KOPT-K1 (cell line): ENCODE measurements at regions not wholly inside any gene's neighbourhood (a gene's known extent, or its start where the extent isn't known, plus 50 kb on each side); places are given as distances from the start of the nearest gene placed in this dataset.
"Not testable (repeated sequence)": the region's sequence is repeated elsewhere in the genome, so short reads cannot be mapped to it uniquely, and the experiment has no call there.

ENCODE experiments used
- H3K27ac ChIP-seq: fragments of 200-600 bp; sonication (generic); 2 replicates; pipeline ENCODE4 v1.5.1; 2016; ENCODE audit warnings: antibody characterized with exemption, mild to moderate bottlenecking, low read depth, low read length; ENCODE audit not compliant: poor library complexity, severe bottlenecking
- H3K36me3 ChIP-seq: fragments of 200-600 bp; sonication (generic); 2 replicates; pipeline ENCODE4 v1.5.1; 2017; ENCODE audit warnings: antibody characterized with exemption, mild to moderate bottlenecking, low read length, moderate library complexity; ENCODE audit not compliant: insufficient read depth
- H3K9me3 ChIP-seq: fragments of 200-600 bp; sonication (generic); 2 replicates; pipeline ENCODE4 v1.5.1; 2017; ENCODE audit warnings: antibody characterized with exemption, low read length, mild to moderate bottlenecking; ENCODE audit not compliant: insufficient read depth, poor library complexity, severe bottlenecking

- Histone ChIP-seq H3K9me3 (no peaks in the 10 kb centered on the region), H3K36me3 (no peaks in the 10 kb centered on the region), H3K27ac (no peak overlapping the region)
These were observed 99.9 kb downstream of the NRN1 start for GRCh38 chr6:5906842-5907241.

DNA sequence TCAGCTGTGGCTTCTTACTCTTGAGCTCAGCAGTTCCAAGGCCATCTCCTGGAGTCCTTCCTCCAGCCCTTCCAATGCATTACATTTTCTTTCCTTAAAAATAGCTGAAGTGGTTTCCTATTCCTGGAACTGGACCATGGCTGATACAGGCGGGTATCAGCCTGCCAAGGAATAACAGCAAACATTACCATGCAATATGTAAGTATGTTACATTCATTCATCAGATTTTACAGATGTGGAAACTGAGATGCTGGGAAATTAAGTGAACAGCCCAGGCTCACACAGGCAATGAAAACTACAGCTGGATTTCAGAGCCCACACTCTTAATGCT lies 100.4 kb downstream of the NRN1 start:
- Histone ChIP-seq H3K36me3 (no peaks in the 10 kb centered on the region), H3K9me3 (no peaks in the 10 kb centered on the region), H3K27ac (no peak overlapping the region)

GRCh38 chr6:5905431-5906339 lies 101.0 kb downstream of the NRN1 start:
- Histone ChIP-seq H3K36me3 (no peaks in the 10 kb centered on the region), H3K9me3 (no peaks in the 10 kb centered on the region), H3K27ac (no peak overlapping the region)

DNA sequence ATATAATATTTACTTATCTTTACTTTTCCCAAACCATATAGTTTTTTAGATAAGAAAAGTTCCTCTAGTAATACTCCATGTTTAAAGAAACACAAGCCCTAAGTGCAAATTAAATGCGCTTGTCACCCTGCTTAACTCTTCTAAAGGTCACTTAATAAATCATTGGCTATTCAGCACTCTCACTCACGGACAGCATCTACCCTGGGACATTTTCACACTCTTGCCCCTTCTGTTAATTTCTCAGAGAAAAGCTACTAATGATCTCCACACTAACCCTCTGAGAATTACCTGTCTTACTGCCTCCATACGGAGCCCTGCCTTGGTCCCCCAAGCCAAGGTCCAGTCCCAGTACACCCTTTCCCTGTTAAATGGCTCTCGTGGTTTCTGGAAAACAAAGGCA lies 102.2 kb downstream of the NRN1 start:
- Histone ChIP-seq H3K36me3 (no peaks in the 10 kb centered on the region), H3K9me3 (no peaks in the 10 kb centered on the region), H3K27ac (no peak overlapping the region)

GRCh38 chr6:5899216-5900045 lies 107.3 kb downstream of the NRN1 start:
- Histone ChIP-seq H3K9me3 (no peaks in the 10 kb centered on the region), H3K36me3 (no peaks in the 10 kb centered on the region), H3K27ac (peak overlapping the region; percentile 11)

GRCh38 chr6:5898563-5898962 lies 108.2 kb downstream of the NRN1 start:
- H3K27ac ChIP-seq: no peak overlapping the region
- no peaks in the 10 kb centered on the region for H3K9me3 ChIP-seq
- no peaks in the 10 kb centered on the region for H3K36me3 ChIP-seq

- Histone ChIP-seq H3K9me3 (no peaks in the 10 kb centered on the region), H3K36me3 (no peaks in the 10 kb centered on the region), H3K27ac (no peak overlapping the region)
These were observed 108.6 kb downstream of the NRN1 start for GRCh38 chr6:5898102-5898501.

GRCh38 chr6:5896476-5897200 lies 110.1 kb downstream of the NRN1 start:
- Histone ChIP-seq H3K27ac (no peak overlapping the region), H3K36me3 (no peaks in the 10 kb centered on the region), H3K9me3 (no peaks in the 10 kb centered on the region)

DNA sequence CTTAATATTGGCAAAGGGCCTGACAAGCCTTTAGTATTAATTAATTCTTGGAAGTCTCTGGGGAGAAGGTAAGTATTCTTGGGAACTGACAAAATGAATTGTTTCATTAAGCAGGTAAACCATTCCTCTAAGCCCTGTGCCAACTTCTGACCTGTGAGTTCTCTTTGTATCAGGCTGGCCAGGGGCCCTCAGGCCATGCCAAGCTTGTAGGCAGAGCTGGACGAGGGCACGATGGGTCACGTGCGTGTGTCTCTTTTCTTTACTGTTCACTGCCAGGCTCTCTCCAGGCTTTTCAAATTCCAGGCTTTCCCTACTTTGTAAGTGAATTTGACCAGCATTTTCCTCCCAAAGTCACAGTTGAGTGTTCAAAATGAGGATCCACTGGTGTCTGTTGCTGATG lies 112.4 kb downstream of the NRN1 start:
- Histone ChIP-seq H3K27ac (no peak overlapping the region), H3K36me3 (no peaks in the 10 kb centered on the region), H3K9me3 (no peaks in the 10 kb centered on the region)

DNA sequence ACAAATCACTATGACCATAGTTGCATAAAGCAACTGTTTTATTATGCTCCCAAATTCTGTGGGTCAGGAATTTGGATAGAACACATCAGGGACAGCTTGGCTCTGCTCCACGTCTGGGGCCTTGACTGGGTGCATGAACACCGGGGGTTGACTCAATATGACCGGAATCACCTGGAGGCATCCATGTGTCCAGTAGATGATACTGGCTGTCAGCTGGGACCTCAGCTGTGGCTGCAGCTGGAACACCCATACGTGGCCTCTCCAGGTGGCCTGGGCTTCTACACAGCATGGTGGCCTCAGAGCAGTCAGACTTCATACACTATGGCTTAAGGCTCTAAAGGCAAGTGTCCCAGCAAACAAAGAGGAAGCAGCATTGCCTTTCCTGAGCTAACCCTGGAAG lies 113.4 kb downstream of the NRN1 start:
- peak overlapping the region; percentile 71 for H3K27ac ChIP-seq
- H3K9me3 ChIP-seq: no peaks in the 10 kb centered on the region
- no peaks in the 10 kb centered on the region for H3K36me3 ChIP-seq

DNA sequence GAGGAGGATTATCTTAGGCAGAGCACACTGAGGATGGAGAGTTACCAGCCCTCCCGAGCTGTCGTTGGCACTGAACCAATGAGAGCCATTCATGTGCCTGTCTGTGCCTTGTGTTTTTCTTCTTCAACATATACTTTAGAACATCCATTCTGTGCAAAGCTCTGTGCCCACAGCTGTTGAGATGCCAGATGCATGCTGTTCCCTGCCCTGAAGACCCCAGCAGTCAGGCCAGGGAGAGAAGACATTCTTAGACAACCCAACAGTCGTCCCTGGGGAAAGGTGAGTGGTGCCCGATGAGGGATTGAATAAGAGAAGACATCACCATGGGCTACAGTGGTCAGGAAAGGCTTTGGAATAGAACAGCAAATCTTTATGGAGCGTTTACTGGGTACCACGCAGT lies 114.1 kb downstream of the NRN1 start:
- Histone ChIP-seq H3K9me3 (no peaks in the 10 kb centered on the region), H3K27ac (peak overlapping the region; percentile 71), H3K36me3 (no peaks in the 10 kb centered on the region)

GRCh38 chr6:5878792-5879191 lies 127.9 kb downstream of the NRN1 start:
- no peaks in the 10 kb centered on the region for H3K9me3 ChIP-seq
- no peak overlapping the region for H3K27ac ChIP-seq

DNA sequence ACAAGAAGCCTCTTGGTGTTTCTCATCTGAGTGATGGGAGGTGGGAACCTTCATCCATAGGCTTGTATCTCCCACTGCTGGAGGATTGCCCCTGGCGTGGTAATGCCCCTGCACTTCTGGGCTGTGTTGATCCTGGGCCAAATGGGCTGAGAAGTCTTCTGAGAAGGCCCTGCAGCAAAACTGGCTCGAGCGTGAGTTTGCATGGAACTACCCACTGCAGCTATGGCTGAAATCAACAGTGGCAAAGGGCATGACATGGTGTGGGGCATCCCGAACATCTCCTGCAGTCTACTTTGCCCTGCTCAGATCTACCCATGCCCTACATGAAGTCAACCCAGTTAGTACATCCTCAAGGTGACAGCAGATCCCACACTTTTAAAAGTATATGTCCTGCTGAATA lies 130.6 kb downstream of the NRN1 start:
- Histone ChIP-seq H3K9me3 (peaks cover 17% of the 10 kb centered on the region), H3K27ac (no peak overlapping the region), H3K36me3 (no peaks in the 10 kb centered on the region)

More at GRCh38 chr6:5878792-5879191, 127.9 kb downstream of the NRN1 start:
- H3K36me3 ChIP-seq: no peaks in the 10 kb centered on the region

DNA sequence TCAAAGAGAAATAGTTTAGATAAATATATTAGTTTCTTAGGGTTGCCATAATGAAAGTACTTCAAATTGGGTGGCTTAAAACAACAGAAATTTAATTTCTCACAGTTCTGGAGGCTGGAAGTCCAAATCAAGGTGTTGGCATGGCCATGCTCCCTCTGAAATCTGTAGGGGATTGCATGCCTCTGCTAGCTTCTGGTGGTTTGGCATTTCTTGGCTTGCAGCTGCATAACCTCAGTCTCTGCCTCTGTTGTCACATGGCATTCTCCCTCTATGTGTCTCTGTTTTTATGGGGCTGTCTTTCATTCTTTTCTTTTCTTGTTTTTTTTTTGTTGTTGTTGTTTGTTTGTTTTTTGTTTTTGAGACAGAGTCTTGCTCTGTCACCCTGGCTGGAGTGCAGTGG lies 132.7 kb downstream of the NRN1 start:
- Histone ChIP-seq H3K9me3 (peaks cover 31% of the 10 kb centered on the region), H3K27ac (peak overlapping the region; percentile 47)
- not testable (repeated sequence) for H3K36me3 ChIP-seq

DNA sequence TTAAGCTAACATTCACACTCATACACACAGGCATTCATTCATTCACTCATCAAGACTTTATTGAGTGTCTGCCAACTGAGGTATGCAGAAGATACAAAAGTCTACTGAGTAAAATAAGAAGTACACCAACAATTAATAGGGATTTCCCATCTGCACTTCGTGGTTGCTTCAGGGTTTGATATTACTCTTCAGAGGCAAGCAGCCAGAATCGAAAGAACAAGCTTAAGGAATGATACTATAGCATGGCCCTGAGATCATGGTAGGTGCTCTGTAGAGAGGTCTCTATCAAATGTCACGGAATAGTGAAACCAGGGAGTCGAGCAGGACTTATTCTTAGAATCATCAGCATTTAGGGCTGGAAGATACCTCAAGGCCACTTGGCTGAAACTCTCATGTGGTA lies 135.4 kb downstream of the NRN1 start:
- peaks cover 31% of the 10 kb centered on the region for H3K9me3 ChIP-seq
- H3K27ac ChIP-seq: no peak overlapping the region
- H3K36me3 ChIP-seq: no peaks in the 10 kb centered on the region
